MM.1S (cell line): ENCODE measurements at regions not wholly inside any gene's neighbourhood (a gene's known extent, or its start where the extent isn't known, plus 50 kb on each side); places are given as distances from the start of the nearest gene placed in this dataset.

Experiments
- EZH2 ChIP-seq: fragments of 300-600 bp; sonication (generic); optimal IDR thresholded peaks from 2 replicates; pipeline ENCODE3; 2017; ENCODE audit warnings: low read depth, mild to moderate bottlenecking, antibody characterized with exemption, low read length, mixed read lengths
- TF ChIP-seq, protein P1 (sequence below): fragments of 300-600 bp; sonication (generic); IDR thresholded peaks from 2 replicates; pipeline ENCODE4 v1.5.1; 2016; ENCODE audit warnings: antibody characterized with exemption, low read length, mixed read lengths

DNA sequence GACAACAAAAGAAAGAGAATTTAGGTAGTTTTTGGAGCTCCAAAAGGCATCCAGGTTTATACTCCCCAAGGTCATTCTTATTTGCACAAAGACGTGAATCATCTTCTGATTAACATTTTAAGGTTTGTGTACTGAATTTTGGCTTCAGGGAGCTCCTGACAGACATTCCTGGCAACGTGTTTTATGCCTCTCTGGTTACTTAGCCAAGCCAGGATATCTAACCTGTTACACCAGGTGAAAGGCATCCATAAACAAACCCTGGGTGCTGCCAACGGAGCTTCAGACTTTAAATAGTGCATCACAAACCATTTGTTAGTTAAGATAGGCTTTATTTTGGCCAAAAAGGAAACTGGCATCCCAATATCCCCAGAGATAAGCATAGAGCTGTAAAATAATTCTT is 997.3 kb downstream of the ARAP2 start:
- TF ChIP-seq EZH2 = no peak
- TF ChIP-seq, protein P1, sequence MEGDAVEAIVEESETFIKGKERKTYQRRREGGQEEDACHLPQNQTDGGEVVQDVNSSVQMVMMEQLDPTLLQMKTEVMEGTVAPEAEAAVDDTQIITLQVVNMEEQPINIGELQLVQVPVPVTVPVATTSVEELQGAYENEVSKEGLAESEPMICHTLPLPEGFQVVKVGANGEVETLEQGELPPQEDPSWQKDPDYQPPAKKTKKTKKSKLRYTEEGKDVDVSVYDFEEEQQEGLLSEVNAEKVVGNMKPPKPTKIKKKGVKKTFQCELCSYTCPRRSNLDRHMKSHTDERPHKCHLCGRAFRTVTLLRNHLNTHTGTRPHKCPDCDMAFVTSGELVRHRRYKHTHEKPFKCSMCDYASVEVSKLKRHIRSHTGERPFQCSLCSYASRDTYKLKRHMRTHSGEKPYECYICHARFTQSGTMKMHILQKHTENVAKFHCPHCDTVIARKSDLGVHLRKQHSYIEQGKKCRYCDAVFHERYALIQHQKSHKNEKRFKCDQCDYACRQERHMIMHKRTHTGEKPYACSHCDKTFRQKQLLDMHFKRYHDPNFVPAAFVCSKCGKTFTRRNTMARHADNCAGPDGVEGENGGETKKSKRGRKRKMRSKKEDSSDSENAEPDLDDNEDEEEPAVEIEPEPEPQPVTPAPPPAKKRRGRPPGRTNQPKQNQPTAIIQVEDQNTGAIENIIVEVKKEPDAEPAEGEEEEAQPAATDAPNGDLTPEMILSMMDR = no peak
